Ovary (tissue), 3 donors: ENCODE measurements at regions not wholly inside any gene's neighbourhood (a gene's known extent, or its start where the extent isn't known, plus 50 kb on each side); places are given as distances from the start of the nearest gene placed in this dataset.

Experiments used
- CTCF ChIP-seq, 3 donors: fragments of 450-650 bp in 2 of 3; fragments of 200-600 bp in 1 of 3; IDR thresholded peaks; one replicate each; pipeline versions ENCODE4 v1.5.1 to v1.8.0; 2016 to 2022; ENCODE audit warnings: antibody characterized with exemption in 3 of 3, mild to moderate bottlenecking in 1 of 3
- EP300 ChIP-seq: sonication (generic); formaldehyde crosslinking; IDR thresholded peaks from one replicate; pipeline ENCODE4 v1.6.1; 2017; ENCODE audit warnings: antibody characterized with exemption
- POLR2A ChIP-seq: fragments of 450-650 bp; IDR thresholded peaks from one replicate; pipeline ENCODE4 v1.6.1; 2017; ENCODE audit warnings: antibody characterized with exemption, mild to moderate bottlenecking, moderate library complexity
- donor health status: DM: no; HTN: no; CAD: no.

- TF ChIP-seq POLR2A, result no peak
- no peak for TF ChIP-seq CTCF (IDR thresholded peaks at IDR 0.05)
- TF ChIP-seq EP300, result no peak
Observed at GRCh38 chr3:104437131-104437750, 929.5 kb upstream of the ALCAM start.
